ENCODE measurements at regions not wholly inside any gene's neighbourhood (a gene's known extent, or its start where the extent isn't known, plus 50 kb on each side); places are given as distances from the start of the nearest gene placed in this dataset.

GRCh38 chr12:93080452-93080851, 151.4 kb upstream of the EEA1 start:
- peak overlapping the region in 2 of 4 experiments; percentile 7 to 39; a peak in 3 of 8 replicates for H3K4me3 ChIP-seq (ENCODE audit: extremely low read depth in 1 of 4, insufficient read depth in 2 of 4, low read depth in 3 of 4, low read length in 4 of 4)
- 0 out of 4 replicates have a peak, but pooled peaks cover 0 to 4% of the 10 kb centered on the region in 2 experiments for H3K9me3 ChIP-seq (ENCODE audit: insufficient read depth in 2 of 2, low read depth in 1 of 2, low read length in 1 of 2)
- WGBS, 2 experiments (ENCODE audit: extremely low coverage in 1 of 2, insufficient coverage in 1 of 2, insufficient read length in 1 of 2, insufficient replicate concordance in 2 of 2, low coverage in 1 of 2, low lambda C conversion rate in 2 of 2, missing lambda C conversion rate in 1 of 2) = 21% methylated on average over 2 of the region's 2 CpGs; no CpG with 5 or more reads in 1 of the 2 experiments
- peak overlapping the region; percentile 81; the same call in 1 of the 2 replicates for H3K18ac ChIP-seq (ENCODE audit: extremely low read depth, low read length)
- POLR2A ChIA-PET (ENCODE audit: partially characterized antibody) = interaction anchor here (1.2 to 1.6 kb wide), 4 partner anchors 18 to 293 kb away, joined by 3 to 4 read pairs (median 3); no protein-coding TSS in a partner anchor
- H2BK5ac ChIP-seq (ENCODE audit: low read depth, low read length) = peak overlapping the region; percentile 97; the same call in 1 of the 2 replicates
- H3K79me2 ChIP-seq (ENCODE audit: control insufficient read depth in 1 of 2, insufficient read depth in 2 of 2, low read length in 2 of 2) = no peaks in the 10 kb centered on the region
- no peak overlapping the region for H3K56ac ChIP-seq (replicated peaks; ENCODE audit: insufficient read length, low read depth, low read length)
- H2BK12ac ChIP-seq (ENCODE audit: low read depth, low read length) = no peak overlapping the region; the same call in 1 of the 2 replicates
- H3K4me1 ChIP-seq (replicated peaks in 1 of 4; ENCODE audit: control insufficient read depth in 3 of 4, insufficient read depth in 4 of 4, low read length in 3 of 4) = peaks cover 3 to 16% (median 12%) of the 10 kb centered on the region in 4 experiments; a peak in 6 of 7 replicates
- no peaks in the 10 kb centered on the region for H3K36me3 ChIP-seq (ENCODE audit: control insufficient read depth in 2 of 4, insufficient read depth in 4 of 4, low read length in 3 of 4)
- H3K4me2 ChIP-seq (ENCODE audit: insufficient read depth in 1 of 2, low read depth in 2 of 2, low read length in 2 of 2) = peak overlapping the region; percentile 59 to 88
- 0 out of 2 replicates have a peak overlapping the region, but pooled peaks have one; percentile 6 for H2AFZ ChIP-seq (ENCODE audit: low read length)
- no peaks in the 10 kb centered on the region; the same call in 1 of the 2 replicates for H3K23me2 ChIP-seq (ENCODE audit: low read depth, low read length)
- peak overlapping the region; percentile 91 for H2BK120ac ChIP-seq (replicated peaks; ENCODE audit: low read depth, low read length)
- H4K91ac ChIP-seq (replicated peaks; ENCODE audit: insufficient read length, low read length) = peak overlapping the region; percentile 75
- no peaks in the 10 kb centered on the region; a peak in 1 of 7 replicates for H3K27me3 ChIP-seq (replicated peaks in 1 of 4; ENCODE audit: control insufficient read depth in 3 of 4, extremely low read depth in 1 of 4, insufficient read depth in 3 of 4, low read length in 3 of 4)
- DNase-seq (ENCODE audit: low read depth in 1 of 2, low spot score in 2 of 2) = peak; percentile 43 to 48
- H3K27ac ChIP-seq (ENCODE audit: low read depth, low read length) = peak overlapping the region; percentile 48; the same call in 1 of the 2 replicates
- H3K4ac ChIP-seq (replicated peaks; ENCODE audit: insufficient read length, low read depth, low read length) = no peak overlapping the region
- H4K5ac ChIP-seq (ENCODE audit: insufficient read length, low read depth, low read length) = peak overlapping the region; percentile 53
- no peak overlapping the region for H3K23ac ChIP-seq (ENCODE audit: insufficient read length)
- H3K9ac ChIP-seq (replicated peaks in 1 of 4; ENCODE audit: extremely low read depth in 1 of 4, low read depth in 3 of 4, low read length in 3 of 4) = no peak overlapping the region; a peak in 1 of 7 replicates
- H4K8ac ChIP-seq (ENCODE audit: extremely low read depth, insufficient read depth, low read length) = no peak overlapping the region
- H2BK15ac ChIP-seq (ENCODE audit: low read length) = no peak overlapping the region
- H4K20me1 ChIP-seq (replicated peaks in 1 of 2; ENCODE audit: control insufficient read depth in 1 of 2, insufficient read depth in 2 of 2, low read length in 2 of 2) = no peaks in the 10 kb centered on the region
- peak overlapping the region; percentile 84; the same call in 1 of the 2 replicates for H2AK5ac ChIP-seq (ENCODE audit: low read depth, low read length)
- no peak overlapping the region for H3K14ac ChIP-seq (ENCODE audit: insufficient read length)
- H2BK20ac ChIP-seq (ENCODE audit: low read length) = peak overlapping the region; percentile 98
- CTCF ChIA-PET (ENCODE audit: partially characterized antibody) = interaction anchor here (0.6 to 1.3 kb wide), 6 partner anchors 17 to 959 kb away, joined by 3 to 4 read pairs (median 3); no protein-coding TSS in a partner anchor
- no peak for FAIRE-seq
- H3K79me1 ChIP-seq (ENCODE audit: low read depth, low read length) = no peaks in the 10 kb centered on the region
- TF ChIP-seq PHF8 (conservative IDR thresholded peaks at IDR 0.05; ENCODE audit: low read depth, low read length) = no peak
- no peak for TF ChIP-seq SRF (IDR thresholded peaks at IDR 0.05; ENCODE audit: low read depth, low read length)
- no peak for TF ChIP-seq E2F6 (IDR thresholded peaks at IDR 0.05)
- TF ChIP-seq POLR2A (IDR thresholded peaks at IDR 0.05; ENCODE audit: control extremely low read depth in 1 of 2, low read depth in 2 of 2, low read length in 2 of 2) = no peak; a peak in 1 of 3 replicates
- no peak for TF ChIP-seq SAP30 (IDR thresholded peaks at IDR 0.05; ENCODE audit: insufficient read depth, insufficient replicate concordance, low read length)
- TF ChIP-seq KDM5A (IDR thresholded peaks at IDR 0.05; ENCODE audit: low read length) = no peak
- peak; percentile 46; the same call in 1 of the 2 replicates for TF ChIP-seq TAF1 (IDR thresholded peaks at IDR 0.05; ENCODE audit: low read depth, low read length)
- TF ChIP-seq EGR1 (IDR thresholded peaks at IDR 0.05; ENCODE audit: borderline replicate concordance, low read depth, low read length) = no peak
- TF ChIP-seq ASH2L (IDR thresholded peaks at IDR 0.05; ENCODE audit: low read length) = peak; percentile 76
- TF ChIP-seq BCL11A (IDR thresholded peaks at IDR 0.05; ENCODE audit: low read depth in 2 of 2, low read length in 2 of 2) = no peak
- peak; percentile 51 for TF ChIP-seq NANOG (IDR thresholded peaks at IDR 0.05; ENCODE audit: insufficient read depth, low read depth, low read length, poor library complexity, severe bottlenecking)
- no peak for TF ChIP-seq ATF3 (IDR thresholded peaks at IDR 0.05; ENCODE audit: insufficient read depth, low read depth, low read length)

All from H1 (cell line).